Kidney epithelial cell (primary cell): ENCODE measurements at regions not wholly inside any gene's neighbourhood (a gene's known extent, or its start where the extent isn't known, plus 50 kb on each side); places are given as distances from the start of the nearest gene placed in this dataset.
"Not testable (repeated sequence)": the region's sequence is repeated elsewhere in the genome, so short reads cannot be mapped to it uniquely, and the experiment has no call there.

Experiments
- DNase-seq: peaks from one replicate; pipeline ENCODE4 v3.0.0-alpha.2; 2010; ENCODE audit warnings: low read depth
- H3K27me3 ChIP-seq: 2 replicates; pipeline ENCODE4 v1.6.0; 2011; ENCODE audit warnings: low read length; ENCODE audit not compliant: control insufficient read depth, insufficient read depth
- H3K36me3 ChIP-seq: 2 replicates; pipeline ENCODE4 v1.5.1; 2011; ENCODE audit warnings: low read length; ENCODE audit not compliant: control insufficient read depth, insufficient read depth
- H3K4me3 ChIP-seq: 2 replicates; pipeline ENCODE4 v1.5.1; 2011; ENCODE audit warnings: low read depth, mild to moderate bottlenecking, control low read depth, low read length
- CTCF ChIP-seq: IDR thresholded peaks from 2 replicates; pipeline ENCODE4 v1.5.1; 2011; ENCODE audit warnings: mild to moderate bottlenecking, moderate library complexity, low read length, control low read depth, inconsistent platforms; ENCODE audit not compliant: insufficient read depth, poor library complexity, severe bottlenecking

GRCh38 chr1:234780531-234781162, 170.7 kb upstream of the IRF2BP2 start:
- no peak for DNase-seq
- Histone ChIP-seq H3K4me3 (no peak overlapping the region), H3K27me3 (peaks cover 12% of the 10 kb centered on the region), H3K36me3 (no peaks in the 10 kb centered on the region)
- TF ChIP-seq CTCF: no peak

GRCh38 chr1:234780112-234780511, 170.1 kb upstream of the IRF2BP2 start:
- no peak for DNase-seq
- no peak overlapping the region for H3K4me3 ChIP-seq
- H3K27me3 ChIP-seq: peaks cover 12% of the 10 kb centered on the region
- no peak for TF ChIP-seq CTCF
- no peaks in the 10 kb centered on the region for H3K36me3 ChIP-seq

GRCh38 chr1:234779600-234779999, 169.6 kb upstream of the IRF2BP2 start:
- H3K4me3 ChIP-seq, H3K36me3 ChIP-seq, DNase-seq: not testable (repeated sequence)
- H3K27me3 ChIP-seq: peaks cover 12% of the 10 kb centered on the region

- Histone ChIP-seq H3K4me3 (no peak overlapping the region), H3K27me3 (peaks cover 12% of the 10 kb centered on the region)
- no peak for TF ChIP-seq CTCF
Observed at GRCh38 chr1:234779160-234779538, 169.2 kb upstream of the IRF2BP2 start.

GRCh38 chr1:234778221-234779159, 168.5 kb upstream of the IRF2BP2 start:
- Histone ChIP-seq H3K4me3 (no peak overlapping the region), H3K36me3 (no peaks in the 10 kb centered on the region), H3K27me3 (peaks cover 12% of the 10 kb centered on the region)
- DNase-seq: no peak
- TF ChIP-seq CTCF: no peak

More at GRCh38 chr1:234779160-234779538, 169.2 kb upstream of the IRF2BP2 start:
- DNase-seq: no peak
- H3K36me3 ChIP-seq: no peaks in the 10 kb centered on the region

- H3K27me3 ChIP-seq: peaks cover 12% of the 10 kb centered on the region
- TF ChIP-seq CTCF: no peak
- no peak overlapping the region for H3K4me3 ChIP-seq
- H3K36me3 ChIP-seq: no peaks in the 10 kb centered on the region
- DNase-seq: no peak
Observed at GRCh38 chr1:234777856-234778220, 167.9 kb upstream of the IRF2BP2 start.
